ENCODE measurements at regions not wholly inside any gene's neighbourhood (a gene's known extent, or its start where the extent isn't known, plus 50 kb on each side); places are given as distances from the start of the nearest gene placed in this dataset.

- H3K27me3 ChIP-seq (ENCODE audit: insufficient read depth, poor library complexity, severe bottlenecking) = peaks cover 2% of the 10 kb centered on the region
- no peaks in the 10 kb centered on the region for H3K36me3 ChIP-seq (ENCODE audit: low read depth)
- ATAC-seq (ENCODE audit: low read depth) (no peak), DNase-seq (ENCODE audit: low spot score) (no peak)
- TF ChIP-seq, protein P1, sequence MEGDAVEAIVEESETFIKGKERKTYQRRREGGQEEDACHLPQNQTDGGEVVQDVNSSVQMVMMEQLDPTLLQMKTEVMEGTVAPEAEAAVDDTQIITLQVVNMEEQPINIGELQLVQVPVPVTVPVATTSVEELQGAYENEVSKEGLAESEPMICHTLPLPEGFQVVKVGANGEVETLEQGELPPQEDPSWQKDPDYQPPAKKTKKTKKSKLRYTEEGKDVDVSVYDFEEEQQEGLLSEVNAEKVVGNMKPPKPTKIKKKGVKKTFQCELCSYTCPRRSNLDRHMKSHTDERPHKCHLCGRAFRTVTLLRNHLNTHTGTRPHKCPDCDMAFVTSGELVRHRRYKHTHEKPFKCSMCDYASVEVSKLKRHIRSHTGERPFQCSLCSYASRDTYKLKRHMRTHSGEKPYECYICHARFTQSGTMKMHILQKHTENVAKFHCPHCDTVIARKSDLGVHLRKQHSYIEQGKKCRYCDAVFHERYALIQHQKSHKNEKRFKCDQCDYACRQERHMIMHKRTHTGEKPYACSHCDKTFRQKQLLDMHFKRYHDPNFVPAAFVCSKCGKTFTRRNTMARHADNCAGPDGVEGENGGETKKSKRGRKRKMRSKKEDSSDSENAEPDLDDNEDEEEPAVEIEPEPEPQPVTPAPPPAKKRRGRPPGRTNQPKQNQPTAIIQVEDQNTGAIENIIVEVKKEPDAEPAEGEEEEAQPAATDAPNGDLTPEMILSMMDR (IDR thresholded peaks at IDR 0.05; ENCODE audit: poor library complexity, severe bottlenecking) = no peak
- H3K9me3 ChIP-seq (ENCODE audit: severe bottlenecking) = no peaks in the 10 kb centered on the region
- H3K27ac ChIP-seq (ENCODE audit: poor library complexity, severe bottlenecking) = no peak overlapping the region
- H3K4me3 ChIP-seq (ENCODE audit: severe bottlenecking) = no peak overlapping the region
- H3K4me1 ChIP-seq (ENCODE audit: insufficient read depth, poor library complexity, severe bottlenecking) = no peaks in the 10 kb centered on the region
Observed at GRCh38 chr11:91244912-91245311, 979.7 kb upstream of the FAT3 start.

DNA sequence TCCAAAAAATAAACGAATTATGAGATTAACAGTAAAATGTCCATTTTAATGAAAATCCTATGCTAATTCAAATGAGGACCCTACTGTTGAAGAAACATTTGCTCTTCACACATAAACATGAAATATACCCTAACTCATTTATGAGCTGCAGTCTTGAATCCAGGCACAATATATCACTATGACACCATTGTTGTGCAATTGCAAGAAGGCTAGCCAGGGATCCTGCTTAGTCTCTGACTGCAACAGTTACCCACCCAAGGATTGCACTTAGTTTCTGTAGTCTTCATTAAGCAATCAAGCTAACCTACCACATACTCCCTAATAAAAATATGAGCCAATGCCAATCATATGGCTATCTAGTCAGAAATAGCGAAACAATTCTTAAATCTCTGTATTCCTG is 981.0 kb upstream of the FAT3 start:
- TF ChIP-seq, protein P1 (IDR thresholded peaks at IDR 0.05; ENCODE audit: poor library complexity, severe bottlenecking) = no peak
- no peak overlapping the region for H3K27ac ChIP-seq (ENCODE audit: poor library complexity, severe bottlenecking)

GRCh38 chr11:91243051-91243450 is 981.6 kb upstream of the FAT3 start:
- Histone ChIP-seq H3K4me3 (ENCODE audit: severe bottlenecking) (no peak overlapping the region), H3K9me3 (ENCODE audit: severe bottlenecking) (no peaks in the 10 kb centered on the region), H3K36me3 (ENCODE audit: low read depth) (no peaks in the 10 kb centered on the region), H3K27me3 (ENCODE audit: insufficient read depth, poor library complexity, severe bottlenecking) (peaks cover 2% of the 10 kb centered on the region), H3K27ac (ENCODE audit: poor library complexity, severe bottlenecking) (no peak overlapping the region), H3K4me1 (ENCODE audit: insufficient read depth, poor library complexity, severe bottlenecking) (no peaks in the 10 kb centered on the region)
- ATAC-seq (ENCODE audit: low read depth) = no peak
- TF ChIP-seq, protein P1 (IDR thresholded peaks at IDR 0.05; ENCODE audit: poor library complexity, severe bottlenecking) = no peak
- DNase-seq (ENCODE audit: low spot score) = no peak

More for the DNA sequence above, 981.0 kb upstream of the FAT3 start:
- DNase-seq (ENCODE audit: low spot score) (no peak), ATAC-seq (ENCODE audit: low read depth) (no peak)
- Histone ChIP-seq H3K4me1 (ENCODE audit: insufficient read depth, poor library complexity, severe bottlenecking) (no peaks in the 10 kb centered on the region), H3K9me3 (ENCODE audit: severe bottlenecking) (no peaks in the 10 kb centered on the region), H3K27me3 (ENCODE audit: insufficient read depth, poor library complexity, severe bottlenecking) (peaks cover 2% of the 10 kb centered on the region), H3K4me3 (ENCODE audit: severe bottlenecking) (no peak overlapping the region), H3K36me3 (ENCODE audit: low read depth) (no peaks in the 10 kb centered on the region)

- Histone ChIP-seq H3K4me3 (ENCODE audit: severe bottlenecking) (no peak overlapping the region), H3K27me3 (ENCODE audit: insufficient read depth, poor library complexity, severe bottlenecking) (peaks cover 2% of the 10 kb centered on the region), H3K36me3 (ENCODE audit: low read depth) (no peaks in the 10 kb centered on the region), H3K9me3 (ENCODE audit: severe bottlenecking) (no peaks in the 10 kb centered on the region), H3K4me1 (ENCODE audit: insufficient read depth, poor library complexity, severe bottlenecking) (no peaks in the 10 kb centered on the region), H3K27ac (ENCODE audit: poor library complexity, severe bottlenecking) (no peak overlapping the region)
- TF ChIP-seq, protein P1 (IDR thresholded peaks at IDR 0.05; ENCODE audit: poor library complexity, severe bottlenecking) = no peak
- no peak for DNase-seq (ENCODE audit: low spot score)
- no peak for ATAC-seq (ENCODE audit: low read depth)
Observed at GRCh38 chr11:91241226-91241625, 983.4 kb upstream of the FAT3 start.

GRCh38 chr11:91239359-91239758 is 985.3 kb upstream of the FAT3 start:
- no peak overlapping the region for H3K27ac ChIP-seq (ENCODE audit: poor library complexity, severe bottlenecking)
- H3K27me3 ChIP-seq (ENCODE audit: insufficient read depth, poor library complexity, severe bottlenecking) = no peaks in the 10 kb centered on the region
- DNase-seq (ENCODE audit: low spot score) (no peak), ATAC-seq (ENCODE audit: low read depth) (peak; percentile 31; the same call in 1 of the 3 replicates)
- H3K4me3 ChIP-seq (ENCODE audit: severe bottlenecking) = no peak overlapping the region
- no peaks in the 10 kb centered on the region for H3K9me3 ChIP-seq (ENCODE audit: severe bottlenecking)
- TF ChIP-seq, protein P1 (IDR thresholded peaks at IDR 0.05; ENCODE audit: poor library complexity, severe bottlenecking) = no peak
- H3K36me3 ChIP-seq (ENCODE audit: low read depth) = no peaks in the 10 kb centered on the region
- no peaks in the 10 kb centered on the region for H3K4me1 ChIP-seq (ENCODE audit: insufficient read depth, poor library complexity, severe bottlenecking)
